NCI-H1105 treated with DMSO at 0.1 percent for 48 hours (cell line): ENCODE measurements at regions not wholly inside any gene's neighbourhood (a gene's known extent, or its start where the extent isn't known, plus 50 kb on each side); places are given as distances from the start of the nearest gene placed in this dataset.
A peak's percentile ranks its signal among the peaks of the same experiment; 100 is the strongest.
"Not testable (repeated sequence)": the region's sequence is repeated elsewhere in the genome, so short reads cannot be mapped to it uniquely, and the experiment has no call there.

Experiments used
- DNase-seq: peaks from one replicate; lab custom pipeline; 2025; lab: John Stamatoyannopoulos, UW

DNA sequence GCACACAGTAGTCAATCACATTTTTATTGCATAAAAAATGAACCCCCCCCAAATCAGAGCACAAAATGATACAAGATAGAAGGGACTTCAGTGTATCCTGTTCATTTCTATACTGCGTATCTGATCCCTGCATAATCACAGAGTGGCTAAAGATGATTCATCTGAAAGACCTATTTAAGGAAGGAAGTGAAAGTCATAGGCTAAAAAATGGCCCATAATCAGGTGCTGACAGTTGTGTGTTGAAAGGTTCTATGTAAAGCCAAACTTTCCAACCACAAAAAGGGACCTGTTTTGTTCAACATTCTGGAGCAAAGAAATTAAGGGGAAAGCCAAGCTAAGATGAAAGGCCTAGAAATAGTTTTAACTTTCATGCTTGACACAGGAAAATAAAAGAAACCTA, 147.8 kb upstream of the ATP2B1 start:
- DNase-seq: no peak

GRCh38 chr12:89848732-89849131, 140.1 kb upstream of the ATP2B1 start:
- no peak for DNase-seq

GRCh38 chr12:89846473-89847055, 137.9 kb upstream of the ATP2B1 start:
- no peak for DNase-seq

GRCh38 chr12:89845767-89846166, 137.1 kb upstream of the ATP2B1 start:
- DNase-seq: no peak

GRCh38 chr12:89845366-89845765, 136.7 kb upstream of the ATP2B1 start:
- DNase-seq: no peak

- DNase-seq: no peak
These were observed 135.9 kb upstream of the ATP2B1 start for GRCh38 chr12:89844539-89844938.

DNA sequence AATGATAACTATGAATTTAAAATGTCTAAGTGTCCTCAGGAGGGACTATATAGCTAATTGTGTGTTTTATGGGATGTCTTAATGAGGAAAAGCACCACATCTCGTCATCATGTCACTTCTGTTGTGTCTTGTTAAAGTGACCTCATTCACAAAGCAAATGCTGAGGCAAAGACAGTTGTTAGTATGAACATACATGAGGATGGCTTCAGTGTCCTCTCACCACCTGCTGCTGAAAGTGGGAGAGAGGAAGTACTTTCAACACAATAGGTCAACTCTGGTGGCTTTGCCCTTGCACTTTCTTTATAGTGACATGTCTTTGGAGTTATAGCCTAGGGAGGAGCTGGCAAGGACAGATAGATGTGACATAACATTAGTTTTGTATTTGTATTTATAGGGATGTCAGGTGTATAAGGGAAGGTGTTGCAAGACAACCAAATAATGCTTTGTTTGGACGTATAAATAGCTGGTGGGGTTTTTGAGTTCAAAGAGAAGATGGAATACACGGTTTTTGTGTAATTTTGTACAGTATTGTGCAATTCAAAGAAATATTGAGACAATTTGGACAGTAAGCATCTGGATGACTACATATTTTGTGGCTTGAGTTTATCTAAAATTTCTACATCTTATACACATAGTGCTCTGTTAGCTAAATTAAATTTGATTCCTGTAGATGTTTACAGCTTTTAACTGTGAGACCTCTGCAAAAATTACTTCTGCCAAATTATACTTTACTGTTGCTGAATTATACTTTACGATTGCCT, 131.7 kb upstream of the ATP2B1 start:
- no peak for DNase-seq

DNA sequence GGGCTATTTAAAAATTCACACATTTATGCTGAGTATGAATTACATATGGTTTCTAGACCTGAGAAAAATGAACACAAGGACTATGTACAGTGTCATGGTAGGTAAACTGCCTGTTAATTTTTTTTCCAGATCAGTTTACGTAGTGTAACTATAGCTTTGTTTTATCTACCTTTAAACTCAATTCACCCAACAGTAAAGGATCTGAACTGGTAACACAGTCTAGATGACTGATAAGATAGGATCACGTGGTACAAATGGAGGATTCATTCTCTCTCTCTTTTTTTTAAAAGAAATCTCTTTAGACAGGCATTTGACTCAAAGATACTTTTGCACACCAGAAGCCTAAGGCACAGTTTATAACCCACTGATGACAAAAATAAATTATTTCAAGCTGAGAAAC, 130.8 kb upstream of the ATP2B1 start:
- DNase-seq: no peak

- no peak for DNase-seq
These were observed 130.2 kb upstream of the ATP2B1 start for GRCh38 chr12:89838833-89839232.

- DNase-seq: no peak
These were observed 127.4 kb upstream of the ATP2B1 start for GRCh38 chr12:89836026-89836425.

DNA sequence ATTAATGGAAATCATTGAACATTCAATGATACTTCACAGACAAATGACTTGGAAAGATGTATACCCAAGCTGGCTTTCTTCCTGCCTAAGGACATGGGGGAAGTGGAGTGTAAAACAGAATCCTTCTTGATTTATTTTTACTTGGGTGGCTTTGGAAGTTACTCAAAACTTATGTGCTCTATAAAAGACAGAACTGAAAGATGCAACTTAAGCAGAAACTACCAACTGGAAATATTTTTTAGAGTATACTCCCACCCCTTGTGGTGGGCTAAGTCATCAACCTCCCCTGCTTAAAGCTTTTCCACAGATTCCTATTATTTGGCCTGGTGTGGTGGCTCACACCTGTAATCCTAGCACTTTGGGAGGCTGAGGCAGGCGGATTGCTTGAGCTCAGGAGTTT, 126.0 kb upstream of the ATP2B1 start:
- no peak for DNase-seq

GRCh38 chr12:89833337-89834252, 125.0 kb upstream of the ATP2B1 start:
- no peak for DNase-seq

- no peak for DNase-seq
These were observed 123.7 kb upstream of the ATP2B1 start for GRCh38 chr12:89832336-89832735.

DNA sequence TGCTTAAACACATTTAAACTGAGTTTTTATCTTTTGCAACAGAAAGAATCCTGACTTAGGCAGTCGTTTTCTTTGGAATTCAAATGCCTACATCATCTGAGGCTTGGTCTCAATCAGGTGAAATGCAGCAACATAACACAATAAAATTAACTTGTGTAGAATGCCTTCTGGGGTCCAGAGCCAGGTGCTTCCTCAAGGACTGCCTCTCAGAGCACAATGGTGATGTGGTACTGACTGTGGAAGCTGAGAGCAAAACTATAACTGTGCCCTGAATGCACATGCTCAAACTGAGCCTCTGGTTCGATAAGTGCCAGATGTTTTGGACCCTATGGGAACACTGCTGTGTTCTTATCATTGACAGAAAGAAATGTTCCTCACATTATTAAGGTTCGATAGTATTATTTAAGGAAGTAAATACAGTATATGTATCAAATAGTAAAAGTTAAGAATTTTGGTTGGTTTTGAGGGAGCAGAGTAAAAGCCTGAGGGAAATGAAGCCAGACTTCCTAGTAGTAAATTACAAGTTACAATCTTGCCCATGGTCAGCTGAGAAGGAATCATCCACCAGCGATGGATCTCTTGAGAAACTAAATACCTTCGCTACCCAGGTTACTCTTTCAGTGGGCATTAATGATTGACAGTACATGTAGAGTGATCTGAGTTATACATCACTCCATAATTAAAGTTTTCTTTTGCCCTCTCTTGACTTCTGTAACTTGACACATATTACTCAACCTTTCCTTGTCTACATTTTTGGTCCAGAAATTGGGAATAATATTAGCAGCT, 122.9 kb upstream of the ATP2B1 start:
- no peak for DNase-seq

- no peak for DNase-seq
These were observed 120.9 kb upstream of the ATP2B1 start for GRCh38 chr12:89829434-89829975.

- DNase-seq: no peak
These were observed 119.9 kb upstream of the ATP2B1 start for GRCh38 chr12:89828575-89828974.

GRCh38 chr12:89827592-89827991, 119.0 kb upstream of the ATP2B1 start:
- peak; percentile 80 for DNase-seq

- no peak for DNase-seq
These were observed 117.8 kb upstream of the ATP2B1 start for GRCh38 chr12:89826468-89826867.

- DNase-seq: no peak
These were observed 117.2 kb upstream of the ATP2B1 start for GRCh38 chr12:89825591-89826449.

GRCh38 chr12:89824822-89825221, 116.2 kb upstream of the ATP2B1 start:
- no peak for DNase-seq

GRCh38 chr12:89822992-89823391, 114.4 kb upstream of the ATP2B1 start:
- not testable (repeated sequence) for DNase-seq
